ENCODE measurements at regions not wholly inside any gene's neighbourhood (a gene's known extent, or its start where the extent isn't known, plus 50 kb on each side); places are given as distances from the start of the nearest gene placed in this dataset.

GRCh38 chr9:115717298-115717697 lies 436.3 kb upstream of the PAPPA start:
- H3K27me3 ChIP-seq (ENCODE audit: control insufficient read depth in 1 of 2, insufficient read depth in 2 of 2, low read length in 2 of 2): no peaks in the 10 kb centered on the region
- no peaks in the 10 kb centered on the region for H3K9me3 ChIP-seq (ENCODE audit: control insufficient read depth in 2 of 2, insufficient read depth in 1 of 2, low read depth in 1 of 2, low read length in 1 of 2)
- H3K36me3 ChIP-seq (ENCODE audit: control insufficient read depth in 2 of 2, insufficient read depth in 2 of 2, low read length in 1 of 2): no peaks in the 10 kb centered on the region
- no peaks in the 10 kb centered on the region for H3K4me1 ChIP-seq (ENCODE audit: control insufficient read depth in 2 of 2, insufficient read depth in 2 of 2, low read length in 1 of 2)
- H3K27ac ChIP-seq (ENCODE audit: low read depth in 2 of 2, low read length in 1 of 2): no peak overlapping the region
- no peak overlapping the region for H3K4me3 ChIP-seq (ENCODE audit: low read depth in 1 of 2, low read length in 2 of 2)

GRCh38 chr9:115717711-115718173 lies 435.8 kb upstream of the PAPPA start:
- 79 to 86% methylated on average over 1 of the region's 1 CpG for WGBS, 2 donors
- H3K9me3 ChIP-seq (ENCODE audit: control insufficient read depth in 2 of 2, insufficient read depth in 1 of 2, low read depth in 1 of 2, low read length in 1 of 2): no peaks in the 10 kb centered on the region
- H3K4me1 ChIP-seq (ENCODE audit: control insufficient read depth in 2 of 2, insufficient read depth in 2 of 2, low read length in 1 of 2): no peaks in the 10 kb centered on the region
- no peak overlapping the region for H3K4me3 ChIP-seq (ENCODE audit: low read depth in 1 of 2, low read length in 2 of 2)
- no peaks in the 10 kb centered on the region for H3K27me3 ChIP-seq (ENCODE audit: control insufficient read depth in 1 of 2, insufficient read depth in 2 of 2, low read length in 2 of 2)
- H3K27ac ChIP-seq (ENCODE audit: low read depth in 2 of 2, low read length in 1 of 2): no peak overlapping the region
- H3K36me3 ChIP-seq (ENCODE audit: control insufficient read depth in 2 of 2, insufficient read depth in 2 of 2, low read length in 1 of 2): no peaks in the 10 kb centered on the region

GRCh38 chr9:115730396-115730795 lies 423.2 kb upstream of the PAPPA start:
- H3K27me3 ChIP-seq (ENCODE audit: control insufficient read depth in 1 of 2, insufficient read depth in 2 of 2, low read length in 2 of 2): no peaks in the 10 kb centered on the region
- no peak overlapping the region for H3K4me3 ChIP-seq (ENCODE audit: low read depth in 1 of 2, low read length in 2 of 2)
- WGBS, 2 donors: 43 to 49% methylated on average over 4 of the region's 4 CpGs
- no peak overlapping the region for H3K27ac ChIP-seq (ENCODE audit: low read depth in 2 of 2, low read length in 1 of 2)
- no peaks in the 10 kb centered on the region for H3K9me3 ChIP-seq (ENCODE audit: control insufficient read depth in 2 of 2, insufficient read depth in 1 of 2, low read depth in 1 of 2, low read length in 1 of 2)
- no peaks in the 10 kb centered on the region for H3K4me1 ChIP-seq (ENCODE audit: control insufficient read depth in 2 of 2, insufficient read depth in 2 of 2, low read length in 1 of 2)
- H3K36me3 ChIP-seq (ENCODE audit: control insufficient read depth in 2 of 2, insufficient read depth in 2 of 2, low read length in 1 of 2): no peaks in the 10 kb centered on the region

- no peak overlapping the region for H3K4me3 ChIP-seq (ENCODE audit: low read depth in 1 of 2, low read length in 2 of 2)
- no peaks in the 10 kb centered on the region for H3K36me3 ChIP-seq (ENCODE audit: control insufficient read depth in 2 of 2, insufficient read depth in 2 of 2, low read length in 1 of 2)
- no peaks in the 10 kb centered on the region for H3K9me3 ChIP-seq (ENCODE audit: control insufficient read depth in 2 of 2, insufficient read depth in 1 of 2, low read depth in 1 of 2, low read length in 1 of 2)
- WGBS, 2 donors: 43 to 48% methylated on average over 1 of the region's 1 CpG
- H3K4me1 ChIP-seq (ENCODE audit: control insufficient read depth in 2 of 2, insufficient read depth in 2 of 2, low read length in 1 of 2): no peaks in the 10 kb centered on the region
- no peak overlapping the region for H3K27ac ChIP-seq (ENCODE audit: low read depth in 2 of 2, low read length in 1 of 2)
- H3K27me3 ChIP-seq (ENCODE audit: control insufficient read depth in 1 of 2, insufficient read depth in 2 of 2, low read length in 2 of 2): no peaks in the 10 kb centered on the region
Observed at GRCh38 chr9:115730845-115731244, 422.7 kb upstream of the PAPPA start.

- Histone ChIP-seq H3K27ac (ENCODE audit: low read depth in 2 of 2, low read length in 1 of 2) (no peak overlapping the region), H3K36me3 (ENCODE audit: control insufficient read depth in 2 of 2, insufficient read depth in 2 of 2, low read length in 1 of 2) (no peaks in the 10 kb centered on the region), H3K27me3 (ENCODE audit: control insufficient read depth in 1 of 2, insufficient read depth in 2 of 2, low read length in 2 of 2) (no peaks in the 10 kb centered on the region), H3K4me3 (ENCODE audit: low read depth in 1 of 2, low read length in 2 of 2) (no peak overlapping the region), H3K9me3 (ENCODE audit: control insufficient read depth in 2 of 2, insufficient read depth in 1 of 2, low read depth in 1 of 2, low read length in 1 of 2) (no peaks in the 10 kb centered on the region), H3K4me1 (ENCODE audit: control insufficient read depth in 2 of 2, insufficient read depth in 2 of 2, low read length in 1 of 2) (no peaks in the 10 kb centered on the region)
- WGBS, 2 donors: 31 to 52% methylated on average over 4 of the region's 4 CpGs
Observed at GRCh38 chr9:115733318-115734110, 420.1 kb upstream of the PAPPA start.

GRCh38 chr9:115739096-115739875 lies 414.3 kb upstream of the PAPPA start:
- Histone ChIP-seq H3K36me3 (ENCODE audit: control insufficient read depth in 2 of 2, insufficient read depth in 2 of 2, low read length in 1 of 2) (no peaks in the 10 kb centered on the region), H3K4me3 (ENCODE audit: low read depth in 1 of 2, low read length in 2 of 2) (no peak overlapping the region), H3K9me3 (ENCODE audit: control insufficient read depth in 2 of 2, insufficient read depth in 1 of 2, low read depth in 1 of 2, low read length in 1 of 2) (no peaks in the 10 kb centered on the region), H3K27me3 (ENCODE audit: control insufficient read depth in 1 of 2, insufficient read depth in 2 of 2, low read length in 2 of 2) (no peaks in the 10 kb centered on the region), H3K4me1 (ENCODE audit: control insufficient read depth in 2 of 2, insufficient read depth in 2 of 2, low read length in 1 of 2) (no peaks in the 10 kb centered on the region), H3K27ac (ENCODE audit: low read depth in 2 of 2, low read length in 1 of 2) (peak overlapping the region in 1 of 2 donors; percentile 24)
- 42 to 60% methylated on average over 7 of the region's 7 CpGs for whole genome bisulfite sequencing, 2 donors

- WGBS, 2 donors: 39 to 41% methylated on average over 1 of the region's 1 CpG
- H3K9me3 ChIP-seq (ENCODE audit: control insufficient read depth in 2 of 2, insufficient read depth in 1 of 2, low read depth in 1 of 2, low read length in 1 of 2): no peaks in the 10 kb centered on the region
- no peak overlapping the region for H3K4me3 ChIP-seq (ENCODE audit: low read depth in 1 of 2, low read length in 2 of 2)
- H3K27me3 ChIP-seq (ENCODE audit: control insufficient read depth in 1 of 2, insufficient read depth in 2 of 2, low read length in 2 of 2): no peaks in the 10 kb centered on the region
- no peak overlapping the region for H3K27ac ChIP-seq (ENCODE audit: low read depth in 2 of 2, low read length in 1 of 2)
- no peaks in the 10 kb centered on the region for H3K4me1 ChIP-seq (ENCODE audit: control insufficient read depth in 2 of 2, insufficient read depth in 2 of 2, low read length in 1 of 2)
- no peaks in the 10 kb centered on the region for H3K36me3 ChIP-seq (ENCODE audit: control insufficient read depth in 2 of 2, insufficient read depth in 2 of 2, low read length in 1 of 2)
Observed at GRCh38 chr9:115740986-115741385, 412.6 kb upstream of the PAPPA start.

- WGBS, 2 donors: 85 to 88% methylated on average over 25 of the region's 25 CpGs
- Histone ChIP-seq H3K4me3 (ENCODE audit: low read depth in 1 of 2, low read length in 2 of 2) (no peak overlapping the region), H3K9me3 (ENCODE audit: control insufficient read depth in 2 of 2, insufficient read depth in 1 of 2, low read depth in 1 of 2, low read length in 1 of 2) (no peaks in the 10 kb centered on the region), H3K36me3 (ENCODE audit: control insufficient read depth in 2 of 2, insufficient read depth in 2 of 2, low read length in 1 of 2) (no peaks in the 10 kb centered on the region), H3K27me3 (ENCODE audit: control insufficient read depth in 1 of 2, insufficient read depth in 2 of 2, low read length in 2 of 2) (no peaks in the 10 kb centered on the region), H3K4me1 (ENCODE audit: control insufficient read depth in 2 of 2, insufficient read depth in 2 of 2, low read length in 1 of 2) (no peaks in the 10 kb centered on the region), H3K27ac (ENCODE audit: low read depth in 2 of 2, low read length in 1 of 2) (no peak overlapping the region)
Observed at GRCh38 chr9:115743709-115744605, 409.6 kb upstream of the PAPPA start.

- H3K4me3 ChIP-seq (ENCODE audit: low read depth in 1 of 2, low read length in 2 of 2): no peak overlapping the region
- H3K4me1 ChIP-seq (ENCODE audit: control insufficient read depth in 2 of 2, insufficient read depth in 2 of 2, low read length in 1 of 2): no peaks in the 10 kb centered on the region
- H3K27ac ChIP-seq (ENCODE audit: low read depth in 2 of 2, low read length in 1 of 2): no peak overlapping the region
- H3K36me3 ChIP-seq (ENCODE audit: control insufficient read depth in 2 of 2, insufficient read depth in 2 of 2, low read length in 1 of 2): no peaks in the 10 kb centered on the region
- no peaks in the 10 kb centered on the region for H3K9me3 ChIP-seq (ENCODE audit: control insufficient read depth in 2 of 2, insufficient read depth in 1 of 2, low read depth in 1 of 2, low read length in 1 of 2)
- WGBS, 2 donors: 65 to 69% methylated on average over 6 of the region's 6 CpGs
- no peaks in the 10 kb centered on the region for H3K27me3 ChIP-seq (ENCODE audit: control insufficient read depth in 1 of 2, insufficient read depth in 2 of 2, low read length in 2 of 2)
Observed at GRCh38 chr9:115746496-115746895, 407.1 kb upstream of the PAPPA start.

All from esophagus (tissue), 2 donors.